ENCODE measurements at regions not wholly inside any gene's neighbourhood (a gene's known extent, or its start where the extent isn't known, plus 50 kb on each side); places are given as distances from the start of the nearest gene placed in this dataset.

GRCh38 chr5:26791433-26791832 lies 247.0 kb downstream of the CDH9 start:
- TF ChIP-seq EZH2 (IDR thresholded peaks at IDR 0.05; ENCODE audit: borderline replicate concordance, insufficient read depth, low read length, poor library complexity, severe bottlenecking) (no peak), EP300 (conservative IDR thresholded peaks at IDR 0.05; ENCODE audit: poor library complexity, severe bottlenecking) (no peak), POLR2AphosphoS5 (IDR thresholded peaks at IDR 0.05) (no peak), SMC3 (conservative IDR thresholded peaks at IDR 0.05; ENCODE audit: poor library complexity) (no peak)
- TF ChIP-seq, protein P1, sequence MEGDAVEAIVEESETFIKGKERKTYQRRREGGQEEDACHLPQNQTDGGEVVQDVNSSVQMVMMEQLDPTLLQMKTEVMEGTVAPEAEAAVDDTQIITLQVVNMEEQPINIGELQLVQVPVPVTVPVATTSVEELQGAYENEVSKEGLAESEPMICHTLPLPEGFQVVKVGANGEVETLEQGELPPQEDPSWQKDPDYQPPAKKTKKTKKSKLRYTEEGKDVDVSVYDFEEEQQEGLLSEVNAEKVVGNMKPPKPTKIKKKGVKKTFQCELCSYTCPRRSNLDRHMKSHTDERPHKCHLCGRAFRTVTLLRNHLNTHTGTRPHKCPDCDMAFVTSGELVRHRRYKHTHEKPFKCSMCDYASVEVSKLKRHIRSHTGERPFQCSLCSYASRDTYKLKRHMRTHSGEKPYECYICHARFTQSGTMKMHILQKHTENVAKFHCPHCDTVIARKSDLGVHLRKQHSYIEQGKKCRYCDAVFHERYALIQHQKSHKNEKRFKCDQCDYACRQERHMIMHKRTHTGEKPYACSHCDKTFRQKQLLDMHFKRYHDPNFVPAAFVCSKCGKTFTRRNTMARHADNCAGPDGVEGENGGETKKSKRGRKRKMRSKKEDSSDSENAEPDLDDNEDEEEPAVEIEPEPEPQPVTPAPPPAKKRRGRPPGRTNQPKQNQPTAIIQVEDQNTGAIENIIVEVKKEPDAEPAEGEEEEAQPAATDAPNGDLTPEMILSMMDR (IDR thresholded peaks at IDR 0.05; ENCODE audit: poor library complexity, severe bottlenecking) = no peak
- TF ChIP-seq, protein P2, sequence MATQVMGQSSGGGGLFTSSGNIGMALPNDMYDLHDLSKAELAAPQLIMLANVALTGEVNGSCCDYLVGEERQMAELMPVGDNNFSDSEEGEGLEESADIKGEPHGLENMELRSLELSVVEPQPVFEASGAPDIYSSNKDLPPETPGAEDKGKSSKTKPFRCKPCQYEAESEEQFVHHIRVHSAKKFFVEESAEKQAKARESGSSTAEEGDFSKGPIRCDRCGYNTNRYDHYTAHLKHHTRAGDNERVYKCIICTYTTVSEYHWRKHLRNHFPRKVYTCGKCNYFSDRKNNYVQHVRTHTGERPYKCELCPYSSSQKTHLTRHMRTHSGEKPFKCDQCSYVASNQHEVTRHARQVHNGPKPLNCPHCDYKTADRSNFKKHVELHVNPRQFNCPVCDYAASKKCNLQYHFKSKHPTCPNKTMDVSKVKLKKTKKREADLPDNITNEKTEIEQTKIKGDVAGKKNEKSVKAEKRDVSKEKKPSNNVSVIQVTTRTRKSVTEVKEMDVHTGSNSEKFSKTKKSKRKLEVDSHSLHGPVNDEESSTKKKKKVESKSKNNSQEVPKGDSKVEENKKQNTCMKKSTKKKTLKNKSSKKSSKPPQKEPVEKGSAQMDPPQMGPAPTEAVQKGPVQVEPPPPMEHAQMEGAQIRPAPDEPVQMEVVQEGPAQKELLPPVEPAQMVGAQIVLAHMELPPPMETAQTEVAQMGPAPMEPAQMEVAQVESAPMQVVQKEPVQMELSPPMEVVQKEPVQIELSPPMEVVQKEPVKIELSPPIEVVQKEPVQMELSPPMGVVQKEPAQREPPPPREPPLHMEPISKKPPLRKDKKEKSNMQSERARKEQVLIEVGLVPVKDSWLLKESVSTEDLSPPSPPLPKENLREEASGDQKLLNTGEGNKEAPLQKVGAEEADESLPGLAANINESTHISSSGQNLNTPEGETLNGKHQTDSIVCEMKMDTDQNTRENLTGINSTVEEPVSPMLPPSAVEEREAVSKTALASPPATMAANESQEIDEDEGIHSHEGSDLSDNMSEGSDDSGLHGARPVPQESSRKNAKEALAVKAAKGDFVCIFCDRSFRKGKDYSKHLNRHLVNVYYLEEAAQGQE (IDR thresholded peaks at IDR 0.05; ENCODE audit: borderline replicate concordance) = no peak
